ENCODE measurements at regions not wholly inside any gene's neighbourhood (a gene's known extent, or its start where the extent isn't known, plus 50 kb on each side); places are given as distances from the start of the nearest gene placed in this dataset.

DNA sequence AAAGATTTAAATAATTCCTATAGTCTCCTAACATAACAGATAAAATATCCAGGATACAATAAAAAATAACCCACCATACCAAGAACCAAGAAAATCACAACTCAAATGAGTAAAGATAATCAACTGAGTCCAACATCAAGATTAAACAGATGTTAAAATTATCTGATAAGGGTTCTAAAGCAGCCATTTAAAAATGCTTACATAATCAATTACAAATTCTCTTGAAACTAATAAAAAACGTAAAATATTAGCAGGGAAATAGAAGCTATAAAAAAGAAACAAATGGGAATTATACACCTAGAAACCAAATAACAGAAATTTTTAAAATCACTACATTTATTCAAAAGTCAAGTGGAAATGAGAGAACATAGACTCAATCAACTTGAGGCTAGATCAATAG lies 297.7 kb upstream of the RAB6C start:
- no peak for DNase-seq

DNA sequence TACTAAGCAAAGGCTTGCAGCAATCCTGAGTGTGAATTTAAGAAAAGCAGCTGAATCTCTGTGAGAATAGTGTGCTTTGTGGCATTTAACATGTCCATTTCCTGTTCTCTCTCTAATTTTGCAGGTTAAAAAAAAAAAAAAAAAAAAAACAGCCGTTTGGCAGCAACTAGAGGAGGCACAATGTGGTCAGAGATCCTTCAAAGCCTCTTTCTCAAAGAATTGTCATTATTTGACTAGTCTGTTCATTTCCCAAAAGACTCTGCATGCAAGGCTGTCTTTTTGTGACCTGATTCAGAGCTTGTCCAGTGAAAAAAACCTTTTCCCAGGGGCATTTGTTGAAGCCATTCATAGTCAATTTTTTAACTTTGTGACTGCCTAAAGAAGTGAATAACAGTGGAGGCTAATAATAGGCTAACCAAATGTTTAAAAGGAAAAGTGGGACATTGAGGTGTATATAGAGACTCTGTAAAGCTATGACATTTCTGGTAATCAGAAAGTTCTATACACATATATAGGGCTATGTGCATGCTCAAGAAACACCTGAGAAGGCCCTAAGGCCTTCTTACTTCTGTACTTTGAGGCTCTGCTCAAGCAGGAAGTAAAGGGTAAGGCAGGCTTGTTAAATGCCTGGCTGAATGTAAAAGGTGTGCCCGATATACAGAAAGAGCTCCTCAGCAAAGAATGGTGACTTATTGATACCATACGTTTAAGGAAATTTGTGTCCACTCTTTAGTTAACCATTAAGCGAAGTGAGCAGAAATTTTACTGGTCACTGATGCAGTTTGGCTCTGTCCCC lies 289.6 kb upstream of the RAB6C start:
- no peak for DNase-seq

DNA sequence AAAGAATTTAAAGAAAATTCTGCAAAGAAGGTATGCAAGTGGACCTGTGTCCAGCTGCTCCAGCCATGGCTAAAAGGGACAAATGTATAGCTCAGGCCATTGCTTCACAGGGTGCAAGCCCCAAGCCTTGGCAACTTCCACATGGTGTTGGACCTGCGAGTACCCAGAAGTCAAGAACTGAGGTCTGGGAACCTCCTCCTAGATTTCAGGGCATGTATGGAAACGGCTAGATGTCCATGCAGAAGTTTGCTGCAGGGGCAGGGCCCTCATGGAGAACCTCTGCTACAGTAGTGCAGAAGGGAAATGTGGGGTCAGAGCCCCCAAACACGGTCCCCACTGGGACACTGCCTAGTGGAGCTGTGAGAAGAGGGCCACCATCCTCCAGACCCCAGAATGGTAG lies 284.0 kb upstream of the RAB6C start:
- DNase-seq: no peak

DNA sequence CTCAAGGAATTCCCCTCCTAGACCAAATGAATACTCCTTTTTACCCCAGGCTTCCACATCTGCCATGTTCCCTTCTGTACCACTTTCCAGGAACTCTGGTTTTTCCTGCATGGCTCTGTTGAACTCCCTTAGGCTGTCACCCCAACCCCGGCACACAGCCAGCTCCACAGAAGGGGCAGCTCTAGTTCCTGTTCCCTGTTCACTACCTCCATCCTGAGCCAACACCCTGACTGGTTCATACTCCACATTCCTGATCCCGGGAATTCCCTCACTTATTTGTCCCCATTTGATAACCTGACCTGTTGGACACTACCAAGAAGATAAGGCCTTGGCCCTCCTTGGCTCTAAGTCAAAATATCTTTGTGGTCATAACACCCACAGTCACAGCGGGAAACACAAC lies 280.9 kb upstream of the RAB6C start:
- DNase-seq: no peak

DNA sequence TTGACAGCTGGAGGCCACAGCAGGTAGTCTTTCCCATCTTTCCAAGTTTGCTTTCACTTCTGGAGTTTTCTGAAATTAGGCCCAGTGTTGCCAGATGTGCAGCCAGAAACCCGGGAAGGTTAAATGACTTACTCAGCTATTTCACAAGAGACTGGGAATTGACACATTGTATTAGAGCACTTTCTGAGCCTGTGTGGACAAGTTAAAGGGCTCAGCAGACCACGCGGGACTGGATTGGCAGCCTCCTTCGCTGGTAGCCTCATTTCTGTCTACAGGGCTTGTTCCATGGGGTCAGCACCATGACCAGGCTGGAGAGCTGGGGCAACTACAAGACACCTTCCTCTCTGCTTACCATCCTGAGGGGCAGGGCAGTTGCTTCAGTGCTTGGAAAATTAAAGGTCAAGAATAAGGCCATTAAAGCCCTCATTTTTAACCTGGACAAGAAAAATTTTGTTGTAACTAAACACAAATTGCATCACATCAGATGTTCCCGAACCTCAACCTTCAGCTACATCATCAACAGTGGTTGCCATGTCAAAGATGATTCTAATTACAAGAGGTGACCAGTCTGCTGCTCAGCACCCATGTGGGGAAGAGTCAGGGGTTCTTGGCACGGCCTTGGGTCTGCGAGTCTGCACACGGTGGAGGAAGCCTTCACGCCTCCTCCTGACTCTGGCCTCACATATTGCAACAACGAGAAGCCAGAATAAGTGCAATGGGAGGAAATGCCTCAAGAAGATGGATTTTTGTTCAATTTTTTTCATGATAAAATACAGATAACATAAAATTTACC lies 279.5 kb upstream of the RAB6C start:
- no peak for DNase-seq

DNA sequence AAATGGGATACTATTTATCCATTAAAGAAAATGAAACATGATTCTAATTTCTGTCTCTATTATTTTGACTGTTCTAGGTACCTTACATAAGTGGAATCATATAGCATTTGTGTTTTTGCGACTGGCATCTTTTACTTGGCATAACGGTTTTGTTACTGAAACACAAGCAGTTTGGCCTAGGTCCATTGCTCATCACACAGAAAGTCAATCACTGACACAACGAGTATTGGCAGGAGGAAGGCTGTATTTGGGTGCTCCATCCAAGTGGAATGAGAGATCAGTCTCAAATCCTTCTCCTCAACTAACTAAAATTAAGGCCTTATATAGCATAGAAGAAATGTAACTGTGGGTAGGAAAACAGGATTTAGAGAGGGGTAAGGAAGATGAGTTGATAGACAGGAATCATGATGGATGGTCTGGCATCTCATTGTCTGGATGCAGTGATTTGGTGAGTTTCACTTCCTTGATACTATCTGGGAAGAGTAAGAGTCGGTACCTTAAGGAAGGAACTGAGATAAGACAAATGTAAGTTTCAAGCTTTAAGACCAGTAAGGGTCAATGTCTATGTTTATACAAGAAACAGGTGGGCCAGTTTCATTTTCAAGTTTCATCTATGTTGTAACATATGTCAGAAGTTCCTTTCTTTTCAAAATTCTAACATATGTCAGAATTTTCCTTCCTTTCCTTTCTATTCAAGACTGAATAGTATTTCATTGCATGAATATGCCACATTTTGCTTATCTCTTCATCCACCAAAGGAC lies 276.9 kb upstream of the RAB6C start:
- DNase-seq: no peak

DNA sequence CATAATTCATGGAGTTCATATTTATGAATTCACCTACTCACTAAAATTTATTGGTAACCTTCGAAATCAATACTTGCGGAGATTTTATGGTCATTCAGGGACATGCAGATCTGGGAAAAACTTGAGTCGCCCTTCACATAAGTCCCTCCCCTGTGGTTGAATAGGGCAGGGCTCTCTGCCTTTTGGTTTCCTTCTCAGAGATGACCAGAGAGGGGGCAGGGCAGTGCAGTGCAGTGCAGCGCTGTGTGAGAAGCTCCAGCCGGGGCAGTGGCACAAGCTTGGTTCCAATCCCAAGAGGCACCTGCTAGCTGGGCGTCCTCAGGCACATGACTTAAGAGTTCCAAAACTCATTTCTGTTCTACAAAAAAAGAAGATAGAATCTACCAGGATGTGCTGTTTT lies 274.4 kb upstream of the RAB6C start:
- no peak for DNase-seq

- no peak for DNase-seq
Measured at GRCh38 chr2:129707800-129708199, 271.7 kb upstream of the RAB6C start.

GRCh38 chr2:129708221-129708967 lies 271.1 kb upstream of the RAB6C start:
- DNase-seq: no peak

DNA sequence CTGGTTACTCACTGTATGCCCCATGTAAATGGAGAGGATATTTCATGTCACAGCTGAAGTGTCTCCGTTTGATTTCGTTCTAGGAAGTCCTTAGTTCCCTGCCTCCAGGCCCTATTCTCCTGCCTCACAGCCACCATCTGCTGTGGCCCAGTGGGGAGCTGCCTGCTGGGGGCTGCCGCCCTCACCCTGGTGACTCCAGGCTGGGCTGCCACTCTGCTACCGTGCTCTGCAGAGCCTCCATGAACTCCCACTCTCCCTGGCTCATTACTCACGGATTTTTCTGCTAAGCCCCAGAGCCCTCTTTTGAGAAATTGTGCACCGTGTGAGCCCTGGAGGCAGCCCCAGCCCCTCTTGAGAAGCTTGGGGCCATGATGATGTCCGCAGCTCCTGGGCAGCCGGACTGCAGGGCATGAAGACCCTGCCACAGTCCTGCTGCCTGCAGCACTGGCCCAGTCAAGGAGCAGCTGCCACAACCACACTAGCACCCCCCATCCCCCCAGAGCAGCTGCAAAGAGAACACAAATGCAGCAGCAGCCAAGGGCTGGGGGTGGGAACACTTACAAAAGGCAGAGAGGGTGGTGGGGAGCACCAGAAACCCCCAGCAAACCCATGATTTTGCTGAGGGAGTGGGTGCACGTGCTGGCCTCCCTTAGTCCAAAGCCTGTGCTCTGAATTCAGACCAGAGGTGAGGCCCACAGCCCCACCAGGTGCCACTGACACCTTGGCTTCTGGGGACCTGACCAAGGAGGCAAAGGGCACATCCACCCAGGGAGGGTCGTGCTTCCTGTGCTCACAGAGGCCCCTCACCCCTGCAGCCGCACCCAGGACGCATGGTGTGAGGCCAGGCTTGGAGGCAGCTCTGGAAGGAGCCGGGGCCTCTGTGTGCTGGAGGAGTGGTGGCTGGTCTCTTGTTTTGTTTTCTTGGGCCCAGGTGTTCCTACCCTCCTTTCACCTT lies 270.2 kb upstream of the RAB6C start:
- no peak for DNase-seq

GRCh38 chr2:129709956-129710598 lies 269.4 kb upstream of the RAB6C start:
- DNase-seq: no peak

DNA sequence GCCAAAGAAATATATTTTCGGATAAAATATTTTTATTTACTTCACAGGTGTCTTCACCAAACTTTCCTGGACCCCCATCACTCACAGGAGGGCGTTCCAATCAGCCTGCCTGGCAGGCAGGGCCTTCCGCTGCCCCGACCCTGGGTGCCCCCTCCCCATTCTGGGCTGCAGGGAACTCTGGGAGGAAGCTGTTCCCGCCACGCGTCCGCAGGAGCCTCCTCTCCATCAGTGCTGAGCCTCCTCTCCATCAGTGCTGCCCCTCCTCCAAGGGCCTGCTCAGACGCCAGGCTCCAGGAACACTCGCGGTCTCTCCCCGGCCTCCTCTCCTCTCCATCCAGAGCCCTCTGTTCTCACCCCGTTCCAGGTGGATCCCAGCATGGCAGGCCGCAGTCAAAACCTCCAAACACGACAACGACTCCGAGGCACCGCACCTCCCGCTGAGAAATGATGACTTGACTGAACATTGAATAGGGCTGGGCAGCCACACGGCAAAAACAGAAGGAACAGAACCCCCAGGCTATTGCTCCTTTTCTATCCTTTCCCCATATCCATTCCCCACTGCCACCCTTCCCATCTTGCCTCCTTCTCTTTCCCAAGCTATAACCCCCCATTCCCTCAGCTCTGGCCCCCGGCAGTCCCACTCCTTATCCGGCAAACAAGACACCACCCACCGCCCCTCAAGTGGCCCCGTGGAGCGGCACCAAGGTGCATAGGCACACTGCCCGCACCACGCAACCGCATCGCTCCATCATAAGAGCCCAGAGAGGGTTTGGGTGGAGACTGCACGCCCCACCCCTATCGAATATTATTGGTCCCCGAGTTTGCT lies 268.6 kb upstream of the RAB6C start:
- DNase-seq: no peak

GRCh38 chr2:129711816-129712675 lies 267.4 kb upstream of the RAB6C start:
- DNase-seq: no peak

DNA sequence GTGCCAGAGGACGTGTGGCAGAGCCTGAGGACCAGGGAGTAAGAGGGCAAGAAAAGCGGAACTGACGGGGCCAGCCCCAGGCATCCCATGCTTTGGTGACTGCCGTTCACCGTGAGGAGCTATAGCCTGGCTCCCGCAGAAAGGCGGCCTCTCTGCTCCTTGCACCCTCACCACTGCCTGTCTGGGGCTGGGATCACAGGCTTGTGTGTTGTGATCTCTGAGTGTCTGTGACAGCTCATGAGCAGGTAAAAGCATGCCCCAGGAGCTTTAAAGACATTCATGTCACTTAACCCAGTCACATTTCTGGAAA lies 266.8 kb upstream of the RAB6C start:
- no peak for DNase-seq

DNA sequence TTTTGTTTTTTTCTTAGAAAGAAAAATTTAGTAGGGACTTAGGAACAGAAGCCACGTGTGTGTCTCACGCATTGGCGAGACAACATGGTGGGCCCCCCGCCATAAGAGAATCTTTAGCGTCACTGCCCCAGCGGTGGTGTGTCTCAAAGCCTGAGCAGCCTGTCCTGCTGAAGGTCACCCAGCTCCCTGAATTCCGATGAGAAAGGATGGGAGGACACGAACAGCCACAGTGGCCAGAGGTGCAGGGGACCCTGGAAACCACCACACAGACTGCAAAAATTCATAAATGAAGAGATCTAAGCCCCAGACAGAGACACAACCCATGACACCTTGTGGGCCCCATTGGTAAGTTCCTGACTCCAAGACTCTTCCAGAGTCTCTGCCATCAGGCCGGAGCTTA lies 266.1 kb upstream of the RAB6C start:
- no peak for DNase-seq

- no peak for DNase-seq
Measured at GRCh38 chr2:129716781-129717559, 262.5 kb upstream of the RAB6C start.

GRCh38 chr2:129717560-129718130 lies 261.8 kb upstream of the RAB6C start:
- DNase-seq: no peak

GRCh38 chr2:129719335-129719734 lies 260.1 kb upstream of the RAB6C start:
- no peak for DNase-seq

Data from C1 segment of cervical spinal cord (tissue), 14 donors.